Endothelial cell of umbilical vein (primary cell): ENCODE measurements at regions not wholly inside any gene's neighbourhood (a gene's known extent, or its start where the extent isn't known, plus 50 kb on each side); places are given as distances from the start of the nearest gene placed in this dataset.

Experiments
- CTCF ChIP-seq, 2 donors: IDR thresholded peaks; 1 replicate in 1 of 2; 2 replicates in 1 of 2; pipeline ENCODE4 v1.5.1; 2011; ENCODE audit warnings: low read length in 2 of 2, mild to moderate bottlenecking in 2 of 2, moderate library complexity in 2 of 2, control low read depth in 1 of 2, inconsistent platforms in 1 of 2, low read depth in 1 of 2; ENCODE audit not compliant: insufficient read depth in 1 of 2; ENCODE audit errors: extremely low read depth in 1 of 2
- EZH2 ChIP-seq: IDR thresholded peaks from 2 replicates; pipeline ENCODE4 v1.6.1; 2012; ENCODE audit warnings: borderline replicate concordance, low read depth, mild to moderate bottlenecking, moderate library complexity, low read length, inconsistent platforms; ENCODE audit not compliant: severe bottlenecking
- FOS ChIP-seq: IDR thresholded peaks from 2 replicates; pipeline ENCODE4 v1.6.1; 2011; ENCODE audit warnings: mild to moderate bottlenecking, low read length, moderate library complexity, borderline replicate concordance; ENCODE audit not compliant: insufficient read depth
- GATA2 ChIP-seq: IDR thresholded peaks from 2 replicates; pipeline ENCODE4 v1.7.0; 2011; ENCODE audit warnings: low read depth, mild to moderate bottlenecking, moderate library complexity, mixed read lengths, low read length; ENCODE audit not compliant: insufficient read length, insufficient read depth
- JUN ChIP-seq: IDR thresholded peaks from 2 replicates; pipeline ENCODE4 v1.6.1; 2011; ENCODE audit warnings: borderline replicate concordance, low read depth; ENCODE audit not compliant: insufficient read length, insufficient read depth
- MYC ChIP-seq: IDR thresholded peaks from one replicate; pipeline ENCODE4 v1.6.1; 2011; ENCODE audit warnings: mild to moderate bottlenecking, low read depth, low read length
- POLR2A ChIP-seq: IDR thresholded peaks from 2 replicates; pipeline ENCODE4 v1.6.1; 2012; ENCODE audit warnings: low read depth, mild to moderate bottlenecking, control low read depth, low read length
- POLR2AphosphoS5 ChIP-seq: IDR thresholded peaks from 2 replicates; pipeline ENCODE4 v1.6.1; 2012; ENCODE audit warnings: low read depth, mild to moderate bottlenecking, control low read depth, low read length, moderate library complexity; ENCODE audit not compliant: insufficient read depth
- TF ChIP-seq, protein P1 (sequence below): IDR thresholded peaks from 2 replicates; pipeline ENCODE4 v1.6.1; 2011; ENCODE audit not compliant: insufficient read depth, insufficient read length

- TF ChIP-seq CTCF (IDR thresholded peaks at IDR 0.05; ENCODE audit: extremely low read depth in 1 of 2, insufficient read depth in 1 of 2, low read depth in 1 of 2, low read length in 2 of 2), result no peak
- TF ChIP-seq, protein P1, sequence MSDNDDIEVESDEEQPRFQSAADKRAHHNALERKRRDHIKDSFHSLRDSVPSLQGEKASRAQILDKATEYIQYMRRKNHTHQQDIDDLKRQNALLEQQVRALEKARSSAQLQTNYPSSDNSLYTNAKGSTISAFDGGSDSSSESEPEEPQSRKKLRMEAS, result no peak
- TF ChIP-seq POLR2A, result no peak
- no peak for TF ChIP-seq POLR2AphosphoS5
- no peak for TF ChIP-seq EZH2
- no peak for TF ChIP-seq GATA2
- TF ChIP-seq JUN, result no peak
- TF ChIP-seq MYC, result no peak
- TF ChIP-seq FOS, result no peak
Observed at GRCh38 chr2:82055846-82056245, 1751.3 kb upstream of the LRRTM1 start.
